GM12865 (cell line): ENCODE measurements at regions not wholly inside any gene's neighbourhood (a gene's known extent, or its start where the extent isn't known, plus 50 kb on each side); places are given as distances from the start of the nearest gene placed in this dataset.

Experiments used
- DNase-seq: peaks from one replicate; pipeline ENCODE4 v3.0.0; 2010; ENCODE audit warnings: low read depth
- H3K4me3 ChIP-seq: 2 replicates; pipeline ENCODE4 v1.5.1; 2011; ENCODE audit warnings: mild to moderate bottlenecking, low read depth, low read length, control low read depth
- TF ChIP-seq, protein P1 (sequence below): IDR thresholded peaks from 2 replicates; pipeline ENCODE4 v1.5.1; 2011; ENCODE audit warnings: low read length, control low read depth, low read depth, inconsistent platforms; ENCODE audit not compliant: insufficient read depth; ENCODE audit errors: missing control alignments

DNA sequence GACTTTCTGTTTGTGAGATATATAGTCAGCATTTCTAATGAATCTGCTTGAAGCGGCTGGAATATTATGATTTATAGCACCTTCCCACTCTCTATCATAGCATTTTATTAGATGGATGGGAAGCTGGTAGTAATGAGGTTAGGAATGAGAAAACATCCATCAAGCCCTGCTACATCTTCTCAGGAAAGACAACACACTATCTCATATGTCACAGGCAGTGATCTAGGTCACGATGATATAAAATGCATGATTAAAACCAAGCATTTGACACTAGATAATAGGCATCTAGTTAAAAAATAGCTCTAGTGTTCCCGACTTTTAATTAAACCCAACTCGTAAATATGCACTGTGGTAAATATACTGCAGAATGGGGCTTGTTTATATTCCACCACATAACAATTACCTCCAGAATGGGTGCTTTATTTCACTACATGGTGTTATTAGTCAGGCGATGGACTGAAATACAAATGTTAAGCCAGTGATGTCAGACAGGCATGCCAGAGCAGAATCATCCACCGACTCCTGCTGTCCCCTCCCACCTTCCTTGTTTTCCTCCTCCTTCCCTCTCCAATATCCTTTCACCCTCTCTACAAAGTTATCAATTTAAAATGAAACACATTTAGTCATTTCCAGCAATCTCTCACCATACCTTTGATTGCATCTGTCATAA, 286.8 kb downstream of the SPATA31D1 start:
- H3K4me3 ChIP-seq: no peak overlapping the region
- TF ChIP-seq, protein P1, sequence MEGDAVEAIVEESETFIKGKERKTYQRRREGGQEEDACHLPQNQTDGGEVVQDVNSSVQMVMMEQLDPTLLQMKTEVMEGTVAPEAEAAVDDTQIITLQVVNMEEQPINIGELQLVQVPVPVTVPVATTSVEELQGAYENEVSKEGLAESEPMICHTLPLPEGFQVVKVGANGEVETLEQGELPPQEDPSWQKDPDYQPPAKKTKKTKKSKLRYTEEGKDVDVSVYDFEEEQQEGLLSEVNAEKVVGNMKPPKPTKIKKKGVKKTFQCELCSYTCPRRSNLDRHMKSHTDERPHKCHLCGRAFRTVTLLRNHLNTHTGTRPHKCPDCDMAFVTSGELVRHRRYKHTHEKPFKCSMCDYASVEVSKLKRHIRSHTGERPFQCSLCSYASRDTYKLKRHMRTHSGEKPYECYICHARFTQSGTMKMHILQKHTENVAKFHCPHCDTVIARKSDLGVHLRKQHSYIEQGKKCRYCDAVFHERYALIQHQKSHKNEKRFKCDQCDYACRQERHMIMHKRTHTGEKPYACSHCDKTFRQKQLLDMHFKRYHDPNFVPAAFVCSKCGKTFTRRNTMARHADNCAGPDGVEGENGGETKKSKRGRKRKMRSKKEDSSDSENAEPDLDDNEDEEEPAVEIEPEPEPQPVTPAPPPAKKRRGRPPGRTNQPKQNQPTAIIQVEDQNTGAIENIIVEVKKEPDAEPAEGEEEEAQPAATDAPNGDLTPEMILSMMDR: no peak
- no peak for DNase-seq

DNA sequence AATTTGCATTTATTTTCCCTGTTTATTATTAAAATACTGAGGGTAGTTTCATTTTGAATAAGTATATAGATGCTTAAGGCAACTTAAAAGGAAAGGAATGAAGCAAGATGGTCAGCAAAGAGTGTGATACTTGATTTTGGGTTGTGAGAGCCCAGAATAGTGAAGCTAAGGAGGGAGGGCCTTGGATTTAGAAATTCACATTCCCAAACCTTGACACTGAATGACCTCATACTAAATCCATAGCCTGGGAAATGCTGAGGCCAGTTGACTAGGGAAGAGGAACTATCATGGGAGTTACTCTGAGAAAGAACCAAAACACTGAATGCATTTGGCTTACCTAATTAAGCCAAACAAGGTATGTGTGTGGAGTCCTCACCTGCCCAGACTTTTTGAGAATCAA, 292.5 kb downstream of the SPATA31D1 start:
- DNase-seq: no peak
- no peak overlapping the region for H3K4me3 ChIP-seq
- TF ChIP-seq, protein P1: no peak

DNA sequence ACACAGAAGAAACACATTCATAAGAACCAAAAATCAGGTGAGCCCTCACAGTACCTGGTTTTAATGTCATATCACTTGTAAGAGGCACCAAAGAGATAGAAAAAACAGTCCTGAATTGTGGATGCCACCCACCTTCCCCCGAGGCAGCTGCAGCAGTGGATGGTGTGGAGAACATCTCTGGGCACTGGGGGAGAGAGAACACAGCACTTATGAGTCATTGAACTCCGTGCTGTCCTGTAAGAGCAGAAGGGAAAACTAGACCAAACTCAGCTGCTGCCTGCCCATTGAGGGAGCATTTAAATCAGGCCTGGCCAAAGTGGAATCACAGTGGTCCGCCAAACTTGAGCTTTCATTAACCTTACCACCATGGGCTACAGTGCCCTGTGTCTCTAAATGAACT, 296.2 kb downstream of the SPATA31D1 start:
- no peak for DNase-seq
- no peak overlapping the region for H3K4me3 ChIP-seq
- TF ChIP-seq, protein P1: no peak

DNA sequence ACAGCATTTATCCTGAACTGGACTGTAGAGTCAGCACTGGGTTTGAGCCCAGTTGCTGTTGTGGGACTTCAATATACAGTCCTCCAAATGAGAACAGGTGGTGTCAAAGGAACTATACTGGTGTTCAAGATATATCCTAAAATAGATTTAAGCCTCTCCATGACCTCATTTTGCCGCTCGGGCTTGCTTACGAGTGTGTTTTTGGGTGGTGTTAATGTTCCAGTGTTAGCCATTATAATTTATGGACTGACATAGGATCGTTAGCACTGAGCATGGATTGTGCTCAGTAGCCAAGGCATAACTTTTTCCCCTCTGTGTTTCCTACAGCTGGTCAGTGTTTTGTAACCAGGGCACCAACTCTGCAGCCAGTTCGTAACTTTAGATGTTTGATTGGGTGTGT, 306.6 kb downstream of the SPATA31D1 start:
- TF ChIP-seq, protein P1: no peak
- DNase-seq: no peak
- no peak overlapping the region for H3K4me3 ChIP-seq

DNA sequence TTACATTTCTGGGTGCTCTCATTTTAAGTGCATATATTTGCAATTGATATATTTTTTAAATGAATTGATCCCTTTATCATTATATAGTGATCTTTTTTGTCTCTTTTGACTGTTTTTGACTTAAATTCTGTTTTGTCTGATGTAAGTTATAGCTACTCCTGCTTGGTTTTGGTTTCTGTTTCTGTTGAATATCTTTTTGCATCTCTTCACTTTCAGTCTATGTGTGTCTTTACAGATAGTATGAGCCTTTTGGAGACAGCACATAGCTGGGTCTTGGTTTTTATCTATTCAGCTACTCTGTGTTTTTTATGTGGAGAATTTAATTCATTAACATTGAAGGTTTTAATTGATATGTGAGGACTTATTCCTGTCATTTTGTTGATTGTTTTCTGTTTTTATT, 311.3 kb downstream of the SPATA31D1 start:
- TF ChIP-seq, protein P1: no peak
- no peak overlapping the region for H3K4me3 ChIP-seq
- no peak for DNase-seq

DNA sequence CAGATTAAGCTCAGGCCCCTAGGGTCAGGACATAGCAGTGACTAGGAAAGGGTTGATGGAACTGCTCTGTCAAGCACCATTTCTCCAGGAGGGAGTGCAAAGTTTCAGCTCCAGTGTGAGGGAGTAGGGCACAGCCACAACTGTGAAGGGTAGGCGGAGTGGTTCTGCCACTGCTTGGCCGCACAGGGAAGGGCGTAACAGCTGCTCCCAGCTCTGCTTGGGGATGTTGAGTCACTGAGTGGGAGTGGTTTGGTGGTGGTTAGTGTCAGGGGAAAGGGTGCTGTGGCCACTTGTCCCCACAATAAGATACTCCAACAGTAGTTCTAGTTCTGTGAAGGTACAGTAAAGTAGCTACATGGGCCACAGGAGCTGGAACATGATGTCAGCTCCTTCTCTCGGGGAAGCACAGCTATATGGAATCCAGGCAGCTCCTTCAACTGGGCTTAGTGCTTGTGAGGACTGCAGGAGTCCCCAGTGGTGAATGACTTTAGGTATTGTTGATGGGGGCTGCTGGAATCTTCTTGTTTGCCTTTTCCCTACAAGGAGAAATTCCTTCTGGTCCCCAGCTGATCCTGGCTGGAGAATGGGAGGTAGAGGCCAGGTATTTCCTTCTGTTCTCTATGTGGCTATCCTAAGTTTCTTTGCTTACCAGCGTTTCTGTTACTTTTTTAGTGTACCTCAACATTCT, 314.5 kb downstream of the SPATA31D1 start:
- no peak overlapping the region for H3K4me3 ChIP-seq
- DNase-seq: no peak
- TF ChIP-seq, protein P1: no peak
